Calu3 (cell line): ENCODE measurements at regions not wholly inside any gene's neighbourhood (a gene's known extent, or its start where the extent isn't known, plus 50 kb on each side); places are given as distances from the start of the nearest gene placed in this dataset.

Source experiments
- BruUV-seq: library from RNA; stranded (reverse); fragments of 400-500 nt; replicated peaks from 2 replicates; lab custom pipeline; 2021; lab: Mats Ljungman, UMichigan
- CTCF ChIA-PET: fragments of 300-600 bp; sonication (Branson Sonifier 250); formaldehyde crosslinking; loops from one replicate; lab custom pipeline; 2022; ENCODE audit warnings: antibody characterized with exemption; lab: Charles Lee
- DNase-seq: peaks from one replicate; pipeline ENCODE4 v3.0.0; 2022
- H3K27ac Mint-ChIP-seq: one replicate; pipeline ENCODE4 v1.8.0; 2022; ENCODE audit warnings: mixed read lengths; ENCODE audit not compliant: unreplicated experiment
- H3K27me3 Mint-ChIP-seq: one replicate; pipeline ENCODE4 v1.8.0; 2022; ENCODE audit warnings: mixed read lengths; ENCODE audit not compliant: unreplicated experiment
- H3K36me3 Mint-ChIP-seq: one replicate; pipeline ENCODE4 v1.8.0; 2022; ENCODE audit warnings: mild to moderate bottlenecking, moderate library complexity, mixed read lengths; ENCODE audit not compliant: insufficient read depth, unreplicated experiment
- H3K4me1 Mint-ChIP-seq: one replicate; pipeline ENCODE4 v1.8.0; 2022; ENCODE audit warnings: mild to moderate bottlenecking, low read depth, mixed read lengths; ENCODE audit not compliant: unreplicated experiment
- H3K4me3 Mint-ChIP-seq: one replicate; pipeline ENCODE4 v1.8.0; 2022; ENCODE audit warnings: mild to moderate bottlenecking, low read depth, moderate library complexity, mixed read lengths; ENCODE audit not compliant: unreplicated experiment
- H3K9me3 Mint-ChIP-seq: one replicate; pipeline ENCODE4 v1.8.0; 2022; ENCODE audit warnings: low read depth, mixed read lengths; ENCODE audit not compliant: unreplicated experiment
- intact Hi-C: fragments of 100-400 bp; cut with micrococcal nuclease; formaldehyde crosslinking; loops from one replicate; pipeline ENCODE4 v1.10.0; 2022; ENCODE audit not compliant: unreplicated experiment
- TF ChIP-seq, protein P1 (sequence below): fragments of 200-600 bp; IDR thresholded peaks from one replicate; pipeline ENCODE4 v1.8.0; 2022; ENCODE audit warnings: antibody characterized with exemption; ENCODE audit not compliant: unreplicated experiment

DNA sequence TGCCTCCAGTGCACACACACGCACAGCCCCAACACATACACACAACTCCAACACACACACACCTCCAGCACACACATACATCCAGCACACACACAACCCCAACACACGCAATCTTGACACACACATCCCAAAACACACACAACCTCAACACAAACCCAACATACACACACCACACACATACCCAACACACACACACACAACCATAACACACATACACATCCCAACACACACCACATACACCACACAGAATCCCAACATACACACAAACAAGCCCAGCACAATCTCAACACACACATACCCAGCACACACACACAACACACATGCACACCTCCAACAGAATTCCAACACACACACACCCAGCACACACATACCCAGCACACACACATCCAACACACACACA is 301.1 kb downstream of the ABCC12 start:
- no peak for DNase-seq
- no peak overlapping the region for H3K4me3 Mint-ChIP-seq
- peaks cover 5% of the 10 kb centered on the region for H3K9me3 Mint-ChIP-seq
- H3K27ac Mint-ChIP-seq = no peak overlapping the region
- peaks cover 55% of the 10 kb centered on the region for H3K27me3 Mint-ChIP-seq
- no peaks in the 10 kb centered on the region for H3K36me3 Mint-ChIP-seq
- H3K4me1 Mint-ChIP-seq = no peaks in the 10 kb centered on the region
- TF ChIP-seq, protein P1, sequence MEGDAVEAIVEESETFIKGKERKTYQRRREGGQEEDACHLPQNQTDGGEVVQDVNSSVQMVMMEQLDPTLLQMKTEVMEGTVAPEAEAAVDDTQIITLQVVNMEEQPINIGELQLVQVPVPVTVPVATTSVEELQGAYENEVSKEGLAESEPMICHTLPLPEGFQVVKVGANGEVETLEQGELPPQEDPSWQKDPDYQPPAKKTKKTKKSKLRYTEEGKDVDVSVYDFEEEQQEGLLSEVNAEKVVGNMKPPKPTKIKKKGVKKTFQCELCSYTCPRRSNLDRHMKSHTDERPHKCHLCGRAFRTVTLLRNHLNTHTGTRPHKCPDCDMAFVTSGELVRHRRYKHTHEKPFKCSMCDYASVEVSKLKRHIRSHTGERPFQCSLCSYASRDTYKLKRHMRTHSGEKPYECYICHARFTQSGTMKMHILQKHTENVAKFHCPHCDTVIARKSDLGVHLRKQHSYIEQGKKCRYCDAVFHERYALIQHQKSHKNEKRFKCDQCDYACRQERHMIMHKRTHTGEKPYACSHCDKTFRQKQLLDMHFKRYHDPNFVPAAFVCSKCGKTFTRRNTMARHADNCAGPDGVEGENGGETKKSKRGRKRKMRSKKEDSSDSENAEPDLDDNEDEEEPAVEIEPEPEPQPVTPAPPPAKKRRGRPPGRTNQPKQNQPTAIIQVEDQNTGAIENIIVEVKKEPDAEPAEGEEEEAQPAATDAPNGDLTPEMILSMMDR = no peak
- CTCF ChIA-PET = no interaction called here
- intact Hi-C loops = no loop called here
- BruUV-seq = no TSS peak

DNA sequence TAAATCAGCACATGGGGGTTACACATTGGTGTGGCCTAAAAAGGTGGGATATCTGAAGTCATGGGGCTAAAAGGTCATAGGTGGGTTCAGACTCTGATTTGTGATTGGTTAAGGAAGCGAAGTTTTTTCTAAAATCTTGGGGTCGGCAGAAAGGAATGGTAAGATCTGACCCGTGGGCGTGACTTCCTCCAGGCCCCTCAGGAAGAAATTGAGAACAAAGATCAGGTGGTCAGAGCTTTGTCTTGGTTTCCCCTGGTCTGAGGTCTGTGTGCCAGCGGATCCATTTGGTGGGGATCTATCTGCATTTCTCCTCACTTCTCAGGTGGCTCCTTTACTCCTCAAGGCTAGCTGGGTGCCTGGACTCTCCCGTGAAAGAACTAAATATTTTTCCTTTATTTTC is 302.8 kb downstream of the ABCC12 start:
- no TSS peak for BruUV-seq
- intact Hi-C loops = no loop called here
- CTCF ChIA-PET = no interaction called here
- Mint-ChIP-seq H3K27me3 (peaks cover 64% of the 10 kb centered on the region), H3K4me3 (no peak overlapping the region), H3K36me3 (no peaks in the 10 kb centered on the region), H3K4me1 (no peaks in the 10 kb centered on the region), H3K9me3 (peaks cover 5% of the 10 kb centered on the region), H3K27ac (no peak overlapping the region)
- DNase-seq = no peak
- TF ChIP-seq, protein P1 = no peak

DNA sequence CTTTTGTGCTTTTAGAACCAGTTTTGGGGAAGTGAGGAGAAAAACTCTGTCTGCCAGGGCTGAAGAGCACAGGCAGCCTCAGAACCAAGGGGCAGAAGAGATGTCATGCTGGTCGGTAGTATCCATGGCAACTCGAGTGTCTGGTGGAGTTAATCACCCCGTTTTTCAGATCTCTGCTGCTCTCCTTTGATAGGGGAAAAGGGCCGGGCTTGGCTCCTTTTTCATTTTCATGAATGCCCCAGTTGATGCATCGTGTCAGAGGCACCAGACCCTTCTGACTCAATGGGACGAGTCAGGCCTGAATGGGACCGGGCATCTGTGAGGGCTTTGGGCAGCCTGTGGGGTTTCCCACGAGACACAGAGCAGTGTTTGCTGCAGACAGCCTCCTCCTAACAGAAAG is 304.6 kb downstream of the ABCC12 start:
- Mint-ChIP-seq H3K4me3 (no peak overlapping the region), H3K36me3 (no peaks in the 10 kb centered on the region), H3K9me3 (peaks cover 5% of the 10 kb centered on the region), H3K27me3 (peaks cover 57% of the 10 kb centered on the region), H3K27ac (no peak overlapping the region), H3K4me1 (no peaks in the 10 kb centered on the region)
- CTCF ChIA-PET = no interaction called here
- no peak for DNase-seq
- intact Hi-C loops = no loop called here
- TF ChIP-seq, protein P1 = no peak
- no TSS peak for BruUV-seq

DNA sequence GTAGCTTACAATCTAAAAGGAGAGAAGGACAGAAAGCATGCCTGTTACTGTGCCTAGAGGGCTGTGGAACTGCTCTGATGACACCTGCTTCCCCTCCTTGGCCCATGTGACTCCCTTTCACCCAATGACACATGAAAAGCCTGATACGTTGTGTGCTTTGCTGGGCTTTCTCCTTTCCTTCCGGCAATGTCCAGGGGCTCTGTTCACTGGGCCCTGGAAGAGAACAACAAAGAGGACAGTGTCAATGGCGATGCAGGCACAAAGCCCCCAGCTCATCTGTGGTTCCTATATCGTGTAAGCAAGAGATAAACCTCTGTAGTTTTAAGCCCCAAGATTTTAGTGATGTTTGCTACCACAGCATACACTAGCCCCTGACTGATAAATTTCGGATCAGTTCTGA is 306.1 kb downstream of the ABCC12 start:
- BruUV-seq = no TSS peak
- Mint-ChIP-seq H3K27ac (no peak overlapping the region), H3K36me3 (no peaks in the 10 kb centered on the region), H3K9me3 (peaks cover 2% of the 10 kb centered on the region), H3K27me3 (peaks cover 54% of the 10 kb centered on the region), H3K4me1 (no peaks in the 10 kb centered on the region), H3K4me3 (no peak overlapping the region)
- CTCF ChIA-PET = interaction anchor here (0.5 kb wide), 1 partner anchor 480 kb away, joined by 5 read pairs; no protein-coding TSS in a partner anchor
- no peak for DNase-seq
- intact Hi-C loops = no loop called here
- TF ChIP-seq, protein P1 = no peak
